Retinal pigment epithelial cell (primary cell): ENCODE measurements at regions not wholly inside any gene's neighbourhood (a gene's known extent, or its start where the extent isn't known, plus 50 kb on each side); places are given as distances from the start of the nearest gene placed in this dataset.

Experiments
- DNase-seq: peaks from one replicate; pipeline ENCODE4 v3.0.0-alpha.2; 2010; ENCODE audit warnings: low read depth
- H3K4me3 ChIP-seq: 2 replicates; pipeline ENCODE4 v1.5.1; 2011; ENCODE audit warnings: mild to moderate bottlenecking, low read length, control low read depth, moderate library complexity
- TF ChIP-seq, protein P1 (sequence below): conservative IDR thresholded peaks from 2 replicates; pipeline ENCODE4 v1.5.1; 2011; ENCODE audit warnings: low read depth, low read length, control low read depth, inconsistent platforms

- DNase-seq: peak; percentile 75
- H3K4me3 ChIP-seq: peak overlapping the region; percentile 7
- TF ChIP-seq, protein P1, sequence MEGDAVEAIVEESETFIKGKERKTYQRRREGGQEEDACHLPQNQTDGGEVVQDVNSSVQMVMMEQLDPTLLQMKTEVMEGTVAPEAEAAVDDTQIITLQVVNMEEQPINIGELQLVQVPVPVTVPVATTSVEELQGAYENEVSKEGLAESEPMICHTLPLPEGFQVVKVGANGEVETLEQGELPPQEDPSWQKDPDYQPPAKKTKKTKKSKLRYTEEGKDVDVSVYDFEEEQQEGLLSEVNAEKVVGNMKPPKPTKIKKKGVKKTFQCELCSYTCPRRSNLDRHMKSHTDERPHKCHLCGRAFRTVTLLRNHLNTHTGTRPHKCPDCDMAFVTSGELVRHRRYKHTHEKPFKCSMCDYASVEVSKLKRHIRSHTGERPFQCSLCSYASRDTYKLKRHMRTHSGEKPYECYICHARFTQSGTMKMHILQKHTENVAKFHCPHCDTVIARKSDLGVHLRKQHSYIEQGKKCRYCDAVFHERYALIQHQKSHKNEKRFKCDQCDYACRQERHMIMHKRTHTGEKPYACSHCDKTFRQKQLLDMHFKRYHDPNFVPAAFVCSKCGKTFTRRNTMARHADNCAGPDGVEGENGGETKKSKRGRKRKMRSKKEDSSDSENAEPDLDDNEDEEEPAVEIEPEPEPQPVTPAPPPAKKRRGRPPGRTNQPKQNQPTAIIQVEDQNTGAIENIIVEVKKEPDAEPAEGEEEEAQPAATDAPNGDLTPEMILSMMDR: peak; percentile 88
These were observed 112.2 kb upstream of the MBNL2 start for GRCh38 chr13:97109841-97110492.

GRCh38 chr13:97110936-97111335, 111.2 kb upstream of the MBNL2 start:
- no peak overlapping the region for H3K4me3 ChIP-seq
- no peak for DNase-seq
- TF ChIP-seq, protein P1: no peak

DNA sequence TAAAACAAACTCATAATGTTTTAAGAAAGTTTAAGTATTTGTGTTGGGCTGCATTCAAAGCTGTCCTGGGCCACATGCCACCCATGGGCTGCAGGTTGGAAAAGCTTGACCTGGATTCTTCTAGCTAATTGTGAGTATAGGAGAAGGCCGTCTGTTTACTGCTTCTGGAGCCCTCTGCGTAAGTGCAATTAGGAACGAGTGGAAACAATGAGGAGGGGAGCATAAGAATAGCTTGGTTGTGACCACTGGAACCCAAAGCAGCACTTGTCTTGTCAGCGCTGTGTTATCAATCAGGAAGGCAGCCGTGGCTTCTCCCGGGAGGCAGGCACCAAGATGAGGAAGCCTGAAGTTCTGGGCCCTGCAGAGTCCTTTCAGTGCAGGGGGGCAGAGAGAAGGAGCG, 110.4 kb upstream of the MBNL2 start:
- H3K4me3 ChIP-seq: no peak overlapping the region
- TF ChIP-seq, protein P1: no peak
- no peak for DNase-seq

GRCh38 chr13:97112446-97113152, 109.5 kb upstream of the MBNL2 start:
- no peak for DNase-seq
- TF ChIP-seq, protein P1: no peak
- H3K4me3 ChIP-seq: no peak overlapping the region

DNA sequence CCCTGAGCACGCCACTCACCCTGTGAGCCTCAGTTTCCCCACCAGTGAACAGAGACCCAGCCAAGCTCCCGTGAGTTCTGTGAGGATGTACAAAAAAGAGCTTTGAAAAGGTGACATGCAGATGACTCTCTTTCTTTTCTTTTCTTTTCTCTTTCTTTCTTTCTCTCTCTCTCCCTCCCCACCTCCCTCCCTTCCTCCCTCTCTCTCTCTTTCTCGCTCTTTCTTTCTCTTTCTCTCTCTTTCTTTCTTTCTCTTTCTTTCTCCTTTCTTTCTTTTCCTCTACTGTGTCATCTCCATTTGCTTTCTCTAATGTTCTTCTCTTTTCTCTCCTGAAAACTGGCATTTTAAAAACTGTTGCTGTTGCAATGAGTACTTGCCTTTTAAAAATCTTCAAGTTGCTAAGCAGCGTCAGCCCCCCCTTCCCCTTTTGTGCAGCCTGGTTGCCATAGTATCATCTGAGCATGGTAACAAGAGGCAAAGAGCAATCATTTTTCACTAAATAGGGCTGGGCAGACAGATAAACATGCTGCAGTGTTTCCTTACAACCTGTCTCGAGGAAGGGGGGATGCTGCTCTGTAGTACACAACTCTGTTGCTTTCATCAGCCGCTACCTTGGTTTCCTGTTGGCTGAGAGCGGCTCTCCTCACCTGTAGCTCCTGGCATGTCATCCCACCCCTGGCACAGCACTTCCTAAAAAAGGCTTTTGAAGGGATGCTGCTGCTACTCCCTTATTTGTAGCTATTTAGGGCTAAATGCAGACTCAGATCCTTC, 108.7 kb upstream of the MBNL2 start:
- TF ChIP-seq, protein P1: no peak
- no peak overlapping the region for H3K4me3 ChIP-seq
- DNase-seq: no peak

DNA sequence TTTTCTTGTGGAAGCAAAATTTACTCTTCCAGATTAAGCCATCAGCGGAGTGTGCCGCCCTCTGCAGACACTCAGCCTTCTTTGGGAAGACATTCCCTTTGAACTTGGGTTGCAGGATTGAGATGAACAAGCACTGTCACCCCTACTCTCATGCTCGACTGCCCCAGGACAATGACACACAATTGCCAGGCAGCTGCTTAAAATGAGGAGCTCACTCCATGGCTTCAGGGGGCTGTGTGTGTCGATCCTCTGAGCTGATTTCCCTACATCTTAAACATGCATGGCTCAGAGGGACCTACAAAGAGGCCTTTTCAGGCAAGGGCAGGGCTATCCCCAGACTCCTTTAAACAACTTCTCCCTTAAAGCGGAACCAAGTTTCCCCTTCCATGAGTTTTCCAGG, 107.5 kb upstream of the MBNL2 start:
- no peak overlapping the region for H3K4me3 ChIP-seq
- TF ChIP-seq, protein P1: no peak
- no peak for DNase-seq
